ENCODE measurements at regions not wholly inside any gene's neighbourhood (a gene's known extent, or its start where the extent isn't known, plus 50 kb on each side); places are given as distances from the start of the nearest gene placed in this dataset.

- TF ChIP-seq, protein P1, sequence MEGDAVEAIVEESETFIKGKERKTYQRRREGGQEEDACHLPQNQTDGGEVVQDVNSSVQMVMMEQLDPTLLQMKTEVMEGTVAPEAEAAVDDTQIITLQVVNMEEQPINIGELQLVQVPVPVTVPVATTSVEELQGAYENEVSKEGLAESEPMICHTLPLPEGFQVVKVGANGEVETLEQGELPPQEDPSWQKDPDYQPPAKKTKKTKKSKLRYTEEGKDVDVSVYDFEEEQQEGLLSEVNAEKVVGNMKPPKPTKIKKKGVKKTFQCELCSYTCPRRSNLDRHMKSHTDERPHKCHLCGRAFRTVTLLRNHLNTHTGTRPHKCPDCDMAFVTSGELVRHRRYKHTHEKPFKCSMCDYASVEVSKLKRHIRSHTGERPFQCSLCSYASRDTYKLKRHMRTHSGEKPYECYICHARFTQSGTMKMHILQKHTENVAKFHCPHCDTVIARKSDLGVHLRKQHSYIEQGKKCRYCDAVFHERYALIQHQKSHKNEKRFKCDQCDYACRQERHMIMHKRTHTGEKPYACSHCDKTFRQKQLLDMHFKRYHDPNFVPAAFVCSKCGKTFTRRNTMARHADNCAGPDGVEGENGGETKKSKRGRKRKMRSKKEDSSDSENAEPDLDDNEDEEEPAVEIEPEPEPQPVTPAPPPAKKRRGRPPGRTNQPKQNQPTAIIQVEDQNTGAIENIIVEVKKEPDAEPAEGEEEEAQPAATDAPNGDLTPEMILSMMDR (IDR thresholded peaks at IDR 0.05) = no peak
- TF ChIP-seq EP300 (IDR thresholded peaks at IDR 0.05; ENCODE audit: low read depth) = no peak
These were observed 83.4 kb upstream of the STMND1 start for GRCh38 chr6:17018425-17018824.
